Ishikawa (cell line): ENCODE measurements at regions not wholly inside any gene's neighbourhood (a gene's known extent, or its start where the extent isn't known, plus 50 kb on each side); places are given as distances from the start of the nearest gene placed in this dataset.
A peak's percentile ranks its signal among the peaks of the same experiment; 100 is the strongest.

Experiments used
- CEBPB ChIP-seq: IDR thresholded peaks from 2 replicates; pipeline ENCODE4 v1.6.1; 2012
- CREB1 ChIP-seq: IDR thresholded peaks from 2 replicates; pipeline ENCODE4 v1.6.1; 2012; ENCODE audit warnings: low read depth
- EGR1 ChIP-seq: IDR thresholded peaks from 2 replicates; pipeline ENCODE4 v1.6.1; 2012
- EP300 ChIP-seq: IDR thresholded peaks from 2 replicates; pipeline ENCODE4 v1.6.1; 2012; ENCODE audit warnings: borderline replicate concordance
- FOXM1 ChIP-seq: IDR thresholded peaks from 2 replicates; pipeline ENCODE4 v1.6.1; 2012; ENCODE audit warnings: low read depth, borderline replicate concordance
- MAX ChIP-seq: IDR thresholded peaks from 2 replicates; pipeline ENCODE4 v1.6.1; 2012
- NFIC ChIP-seq: IDR thresholded peaks from 2 replicates; pipeline ENCODE4 v1.6.1; 2012
- RAD21 ChIP-seq: IDR thresholded peaks from 2 replicates; pipeline ENCODE4 v1.6.1; 2012; ENCODE audit warnings: low read depth
- REST ChIP-seq: IDR thresholded peaks from 2 replicates; pipeline ENCODE4 v1.6.1; 2012; ENCODE audit warnings: low read depth, mild to moderate bottlenecking
- TAF1 ChIP-seq: IDR thresholded peaks from 2 replicates; pipeline ENCODE4 v1.6.1; 2012; ENCODE audit warnings: low read depth, mild to moderate bottlenecking
- TCF12 ChIP-seq: IDR thresholded peaks from 2 replicates; pipeline ENCODE4 v1.6.1; 2012; ENCODE audit warnings: low read depth
- TEAD4 ChIP-seq: IDR thresholded peaks from 2 replicates; pipeline ENCODE4 v1.6.1; 2012
- YY1 ChIP-seq: IDR thresholded peaks from 2 replicates; pipeline ENCODE4 v1.6.1; 2012; ENCODE audit warnings: low read depth
- ZBTB7A ChIP-seq: IDR thresholded peaks from 2 replicates; pipeline ENCODE4 v1.6.1; 2012; ENCODE audit warnings: low read depth
- TF ChIP-seq, protein P1 (sequence below): IDR thresholded peaks from 2 replicates; pipeline ENCODE4 v1.6.1; 2012

DNA sequence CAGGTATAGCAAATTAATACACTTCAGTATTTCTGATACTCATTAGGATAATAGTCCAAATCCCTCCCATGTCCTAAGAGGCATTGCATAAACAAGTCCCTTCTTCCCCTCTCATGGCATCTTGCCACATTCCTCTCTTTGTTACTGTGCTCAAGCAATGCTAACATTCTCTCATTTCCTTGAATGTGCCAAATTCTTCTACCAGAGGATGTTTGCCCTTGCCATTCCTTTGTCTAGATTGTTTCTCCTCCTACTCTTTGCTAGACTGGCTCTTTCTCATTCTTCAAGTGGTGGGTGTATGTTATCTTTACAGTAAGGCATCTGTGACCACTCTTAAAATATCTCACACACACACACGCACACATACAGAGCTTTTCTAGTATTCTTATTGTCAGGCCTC is 621.0 kb upstream of the CXADR start:
- peak; percentile 49 for TF ChIP-seq EGR1
- peak; percentile 40; the same call in 1 of the 2 replicates for TF ChIP-seq TCF12
- peak; percentile 84 for TF ChIP-seq NFIC
- TF ChIP-seq EP300, result peak; percentile 26; the same call in 1 of the 2 replicates
- TF ChIP-seq FOXM1, result no peak
- TF ChIP-seq, protein P1, sequence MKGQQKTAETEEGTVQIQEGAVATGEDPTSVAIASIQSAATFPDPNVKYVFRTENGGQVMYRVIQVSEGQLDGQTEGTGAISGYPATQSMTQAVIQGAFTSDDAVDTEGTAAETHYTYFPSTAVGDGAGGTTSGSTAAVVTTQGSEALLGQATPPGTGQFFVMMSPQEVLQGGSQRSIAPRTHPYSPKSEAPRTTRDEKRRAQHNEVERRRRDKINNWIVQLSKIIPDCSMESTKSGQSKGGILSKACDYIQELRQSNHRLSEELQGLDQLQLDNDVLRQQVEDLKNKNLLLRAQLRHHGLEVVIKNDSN, result no peak
- no peak for TF ChIP-seq CREB1
- TF ChIP-seq TEAD4, result peak; percentile 87
- TF ChIP-seq CEBPB, result peak; percentile 36; the same call in 1 of the 2 replicates

DNA sequence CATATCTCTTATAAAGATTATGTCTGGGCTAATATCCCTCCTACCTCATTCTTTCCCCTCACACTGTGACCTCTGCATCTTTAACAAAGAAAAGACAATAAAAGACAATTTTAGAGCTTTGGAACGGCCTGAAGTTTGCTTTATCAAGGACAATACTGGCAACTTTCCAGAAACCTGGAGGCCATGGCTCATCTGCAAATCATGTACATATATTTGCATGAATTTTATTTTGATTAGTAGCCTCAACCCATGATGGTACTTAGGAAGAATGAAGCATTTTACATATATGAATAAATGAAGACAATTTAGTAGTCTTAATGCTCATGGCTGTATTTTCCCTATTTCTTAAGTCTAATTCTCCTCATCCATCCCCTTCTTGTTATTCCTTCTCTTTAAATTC is 612.2 kb upstream of the CXADR start:
- no peak for TF ChIP-seq YY1
- TF ChIP-seq NFIC, result peak; percentile 17; the same call in 1 of the 2 replicates
- no peak for TF ChIP-seq ZBTB7A

- TF ChIP-seq TCF12 (peak; percentile 48; the same call in 1 of the 2 replicates), EP300 (peak; percentile 66; the same call in 1 of the 2 replicates), REST (no peak), TEAD4 (peak; percentile 11; the same call in 1 of the 2 replicates), FOXM1 (0 out of 2 replicates have a peak, but pooled peaks have one; percentile 49), MAX (peak; percentile 32; the same call in 1 of the 2 replicates), YY1 (no peak), NFIC (peak; percentile 79), CEBPB (peak; percentile 82)
These were observed 604.8 kb upstream of the CXADR start for GRCh38 chr21:16908077-16908476.

GRCh38 chr21:16910435-16911165 is 602.2 kb upstream of the CXADR start:
- TF ChIP-seq MAX (no peak), YY1 (no peak), CREB1 (no peak), TCF12 (no peak), ZBTB7A (no peak), CEBPB (no peak), REST (no peak)

GRCh38 chr21:16911166-16911607 is 601.7 kb upstream of the CXADR start:
- TF ChIP-seq NFIC, result no peak
- TF ChIP-seq CREB1, result no peak
- no peak for TF ChIP-seq CEBPB
- no peak for TF ChIP-seq REST
- TF ChIP-seq EGR1, result no peak

- TF ChIP-seq CREB1 (no peak), REST (no peak), EGR1 (no peak), TCF12 (no peak), TEAD4 (no peak), RAD21 (no peak), EP300 (no peak), ZBTB7A (no peak), CEBPB (no peak), TAF1 (no peak), YY1 (no peak), MAX (no peak), NFIC (no peak), FOXM1 (no peak)
- TF ChIP-seq, protein P1, result no peak
These were observed 600.8 kb upstream of the CXADR start for GRCh38 chr21:16912075-16912474.
